Lower lobe of right lung (tissue), 2 donors: ENCODE measurements at regions not wholly inside any gene's neighbourhood (a gene's known extent, or its start where the extent isn't known, plus 50 kb on each side); places are given as distances from the start of the nearest gene placed in this dataset.
A peak's percentile ranks its signal among the peaks of the same experiment; 100 is the strongest.

Experiments used
- ATAC-seq, 2 donors: fragments of 200-7000 bp; cut with Tn5 transposase; one replicate each; pipeline ENCODE4 v1.9.1; 2020 to 2022; ENCODE audit warnings: mild to moderate bottlenecking in 2 of 2, moderate library complexity in 2 of 2
- DNase-seq: peaks from one replicate; pipeline ENCODE4 v3.0.0-alpha.2; 2020
- H3K27ac ChIP-seq: fragments of 200-600 bp; one replicate; pipeline ENCODE4 v1.8.0; 2022
- H3K27me3 ChIP-seq: fragments of 200-600 bp; one replicate; pipeline ENCODE4 v1.8.0; 2022; ENCODE audit warnings: low read depth
- H3K36me3 ChIP-seq: fragments of 200-600 bp; one replicate; pipeline ENCODE4 v1.8.0; 2022; ENCODE audit warnings: mild to moderate bottlenecking
- H3K4me1 ChIP-seq: fragments of 200-600 bp; one replicate; pipeline ENCODE4 v1.8.0; 2022
- H3K4me3 ChIP-seq: fragments of 200-600 bp; one replicate; pipeline ENCODE4 v1.8.0; 2022; ENCODE audit warnings: mild to moderate bottlenecking
- H3K9me3 ChIP-seq: fragments of 200-600 bp; one replicate; pipeline ENCODE4 v1.8.0; 2022
- CTCF ChIP-seq: fragments of 200-600 bp; IDR thresholded peaks from one replicate; pipeline ENCODE4 v1.8.0; 2022; ENCODE audit warnings: antibody characterized with exemption, mild to moderate bottlenecking
- intact Hi-C: fragments of 100-400 bp; cut with DNase I; formaldehyde crosslinking; loops from one replicate; pipeline ENCODE4 v1.11.0; 2022
- donor health status: DM: no; HTN: yes; CAD: no; lungs with severe emphysema.

DNA sequence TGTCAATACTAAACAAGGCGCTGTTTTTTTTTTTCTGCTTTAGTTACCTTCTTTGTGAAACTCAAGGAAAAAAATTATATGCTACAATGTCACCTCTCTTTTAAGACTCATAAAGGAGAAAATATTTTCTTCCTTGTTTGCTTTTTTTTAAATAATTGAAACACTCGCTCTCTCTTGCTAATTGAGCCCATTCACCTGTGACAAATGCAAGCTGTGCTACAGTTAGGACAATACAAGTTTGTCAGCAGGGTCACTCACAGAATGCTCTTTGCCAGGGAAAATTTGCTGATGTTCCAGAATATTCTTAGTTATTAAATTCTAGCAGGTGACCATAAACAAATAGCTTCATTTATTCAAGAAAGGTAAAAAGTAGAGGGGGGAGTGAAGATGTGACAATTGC lies 375.9 kb upstream of the DPPA4 start:
- Histone ChIP-seq H3K27me3 (no peaks in the 10 kb centered on the region), H3K4me1 (no peaks in the 10 kb centered on the region), H3K4me3 (no peak overlapping the region), H3K9me3 (no peaks in the 10 kb centered on the region), H3K27ac (no peak overlapping the region), H3K36me3 (no peaks in the 10 kb centered on the region)
- ATAC-seq (no peak), DNase-seq (no peak)
- intact Hi-C loops: no loop called here
- TF ChIP-seq CTCF: no peak

- Histone ChIP-seq H3K36me3 (no peaks in the 10 kb centered on the region), H3K4me1 (no peaks in the 10 kb centered on the region), H3K27me3 (no peaks in the 10 kb centered on the region), H3K4me3 (no peak overlapping the region), H3K9me3 (no peaks in the 10 kb centered on the region), H3K27ac (no peak overlapping the region)
- no peak for TF ChIP-seq CTCF
- ATAC-seq (no peak), DNase-seq (no peak)
- intact Hi-C loops: no loop called here
Observed at GRCh38 chr3:109715707-109716106, 378.4 kb upstream of the DPPA4 start.

DNA sequence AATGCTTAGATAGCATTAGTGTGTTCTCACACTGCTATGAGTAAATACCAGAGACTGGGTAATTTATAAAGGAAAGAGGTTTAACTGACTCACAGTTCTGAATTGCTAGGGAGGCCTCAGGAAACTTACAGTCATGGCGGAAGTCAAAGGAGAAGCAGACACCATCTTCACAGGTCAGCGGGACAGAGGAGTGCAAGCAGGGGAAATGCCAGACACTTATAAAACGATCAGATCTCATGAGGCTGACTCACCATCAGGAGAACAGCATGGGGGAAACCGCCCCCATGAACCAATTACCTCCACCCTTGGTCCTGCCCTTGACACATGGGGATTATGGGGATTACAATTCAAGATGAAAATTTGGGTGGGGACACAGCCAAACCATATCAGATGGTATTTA lies 381.5 kb upstream of the DPPA4 start:
- no peak for TF ChIP-seq CTCF
- H3K9me3 ChIP-seq: no peaks in the 10 kb centered on the region
- intact Hi-C loops: no loop called here
- H3K27ac ChIP-seq: no peak overlapping the region
- no peak overlapping the region for H3K4me3 ChIP-seq
- no peaks in the 10 kb centered on the region for H3K36me3 ChIP-seq
- H3K4me1 ChIP-seq: no peaks in the 10 kb centered on the region
- H3K27me3 ChIP-seq: no peaks in the 10 kb centered on the region
- ATAC-seq (no peak), DNase-seq (no peak)

GRCh38 chr3:109728861-109729494 lies 391.6 kb upstream of the DPPA4 start:
- DNase-seq (no peak), ATAC-seq (no peak)
- H3K27ac ChIP-seq: no peak overlapping the region
- peaks cover 3% of the 10 kb centered on the region for H3K9me3 ChIP-seq
- H3K36me3 ChIP-seq: no peaks in the 10 kb centered on the region
- no peak overlapping the region for H3K4me3 ChIP-seq
- H3K27me3 ChIP-seq: no peaks in the 10 kb centered on the region
- intact Hi-C loops: no loop called here
- TF ChIP-seq CTCF: no peak
- H3K4me1 ChIP-seq: no peaks in the 10 kb centered on the region

DNA sequence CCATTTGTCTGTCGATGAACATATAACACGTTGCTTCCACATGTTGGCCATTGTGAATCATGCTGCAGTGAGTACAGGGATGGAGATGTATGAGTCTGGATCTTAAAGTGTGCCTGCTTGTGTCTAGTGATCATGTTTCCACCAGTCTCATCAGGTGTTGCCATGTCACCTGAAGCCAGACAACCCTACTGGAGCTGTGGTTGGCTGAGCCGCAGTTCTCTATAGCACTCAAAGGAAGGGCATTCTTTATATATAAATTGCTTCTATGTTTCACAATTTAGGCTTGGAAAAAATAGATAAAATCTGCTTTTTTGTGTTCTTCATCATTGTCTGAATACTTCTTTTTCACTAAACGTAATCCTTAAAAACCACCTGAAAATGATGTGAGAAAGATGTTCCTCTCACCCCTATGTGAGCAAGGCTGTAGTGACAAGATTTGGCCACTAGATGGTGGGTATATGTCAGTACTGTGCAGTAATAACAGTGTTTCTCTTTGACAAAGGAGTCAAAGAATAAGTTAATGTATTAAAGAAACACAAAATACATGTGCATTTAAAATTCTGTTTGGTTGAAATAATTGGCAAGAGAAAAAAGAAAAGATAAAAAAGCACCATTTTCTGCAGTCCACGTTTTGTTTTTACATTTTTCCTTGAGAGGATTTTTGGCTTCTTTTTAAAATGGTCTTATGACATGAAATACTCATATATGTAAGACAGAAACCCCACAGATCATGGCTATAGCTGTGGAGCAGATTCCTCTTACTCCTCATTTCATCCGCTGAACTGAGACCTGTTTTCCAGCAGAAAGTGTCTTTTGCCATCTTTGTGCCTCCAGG lies 394.5 kb upstream of the DPPA4 start:
- H3K27ac ChIP-seq: no peak overlapping the region
- intact Hi-C loops: no loop called here
- H3K36me3 ChIP-seq: no peaks in the 10 kb centered on the region
- no peaks in the 10 kb centered on the region for H3K4me1 ChIP-seq
- DNase-seq: no peak
- H3K27me3 ChIP-seq: no peaks in the 10 kb centered on the region
- TF ChIP-seq CTCF: peak; percentile 83
- peak; percentile 74 to 87 for ATAC-seq
- H3K9me3 ChIP-seq: no peaks in the 10 kb centered on the region
- H3K4me3 ChIP-seq: no peak overlapping the region
